Stomach (tissue), 8 donors: ENCODE measurements at regions not wholly inside any gene's neighbourhood (a gene's known extent, or its start where the extent isn't known, plus 50 kb on each side); places are given as distances from the start of the nearest gene placed in this dataset.

Experiments
- DNase-seq, 2 donors: peaks; one replicate each; pipeline versions ENCODE4 v3.0.0 to v3.0.0-alpha.2; 2013 to 2019
- H3K27ac ChIP-seq, 5 donors: fragments of 200-600 bp in 4 of 5; sonication (generic) in 4 of 5; one replicate each; pipeline ENCODE4 v1.5.1; 2013 to 2019; ENCODE audit warnings: mild to moderate bottlenecking in 1 of 5, moderate library complexity in 1 of 5
- H3K27me3 ChIP-seq, 3 donors: fragments of 200-600 bp; sonication (generic); one replicate each; pipeline ENCODE4 v1.5.1; 2017 to 2019; ENCODE audit warnings: mixed run types in 1 of 3
- H3K36me3 ChIP-seq, 4 donors: fragments of 200-600 bp; sonication (generic); 1 replicate in 3 of 4; 2 replicates in 1 of 4; pipeline ENCODE4 v1.5.1; 2016 to 2019
- H3K4me1 ChIP-seq, 4 donors: fragments of 200-600 bp; sonication (generic); one replicate each; pipeline ENCODE4 v1.5.1; 2016 to 2019
- H3K4me3 ChIP-seq, 4 donors: fragments of 200-600 bp; sonication (generic) in 3 of 4; one replicate each; pipeline ENCODE4 v1.5.1; 2016 to 2019; ENCODE audit warnings: mild to moderate bottlenecking in 1 of 4
- H3K9me3 ChIP-seq, 4 donors: fragments of 200-600 bp; sonication (generic); one replicate each; pipeline ENCODE4 v1.5.1; 2016 to 2019
- EP300 ChIP-seq: sonication (generic); formaldehyde crosslinking; IDR thresholded peaks from one replicate; pipeline ENCODE4 v1.6.1; 2017; ENCODE audit warnings: antibody characterized with exemption
- POLR2A ChIP-seq, 4 donors: fragments of 450-650 bp; IDR thresholded peaks; one replicate each; pipeline ENCODE4 v1.6.1; 2016; ENCODE audit warnings: antibody characterized with exemption in 4 of 4, control low read depth in 2 of 4, mild to moderate bottlenecking in 1 of 4, moderate library complexity in 1 of 4
- POLR2AphosphoS5 ChIP-seq, 3 donors: sonication (generic); formaldehyde crosslinking; IDR thresholded peaks; one replicate each; pipeline ENCODE4 v1.6.1; 2016; ENCODE audit warnings: antibody characterized with exemption in 3 of 3
- WGBS, 5 donors: extraction: QIAGEN DNeasy Blood & Tissue Kit in 3 of 5; methylation state at CpG; one replicate each; pipeline versions ENCODE4 v1.1.5 to v1.1.7; 2013 to 2018; 5-methylcytosine and 5-hydroxymethylcytosine counted together
- intact Hi-C: fragments of 100-400 bp; cut with DNase I; formaldehyde crosslinking; loops from one replicate; pipeline ENCODE4 v1.15.1; 2023; ENCODE audit warnings: low total_unique reads
- TF ChIP-seq, protein P1 (sequence below), 7 experiments: fragments of 450-650 bp in 4 of 7; fragments of 200-600 bp in 3 of 7; sonication (generic) in 3 of 7; IDR thresholded peaks; one replicate each; pipeline ENCODE4 v1.5.1; 2016 to 2019; ENCODE audit warnings: antibody characterized with exemption in 7 of 7, control low read depth in 2 of 7, mild to moderate bottlenecking in 1 of 7
- donor health status: healthy with polysubstance abuse.
- donor health status: Bipolar disorder and iron deficiency.
- donor health status: healthy.

- no peaks in the 10 kb centered on the region for H3K9me3 ChIP-seq
- peaks cover 0 to 25% (median 14%) of the 10 kb centered on the region in 4 donors for H3K36me3 ChIP-seq
- H3K4me3 ChIP-seq: no peak overlapping the region
- H3K27me3 ChIP-seq: no peaks in the 10 kb centered on the region
- 90 to 96% (median 94%) methylated on average over 3 of the region's 3 CpGs for WGBS, 5 donors
- H3K4me1 ChIP-seq: peaks cover 6 to 34% (median 26%) of the 10 kb centered on the region in 4 donors
- TF ChIP-seq, protein P1, sequence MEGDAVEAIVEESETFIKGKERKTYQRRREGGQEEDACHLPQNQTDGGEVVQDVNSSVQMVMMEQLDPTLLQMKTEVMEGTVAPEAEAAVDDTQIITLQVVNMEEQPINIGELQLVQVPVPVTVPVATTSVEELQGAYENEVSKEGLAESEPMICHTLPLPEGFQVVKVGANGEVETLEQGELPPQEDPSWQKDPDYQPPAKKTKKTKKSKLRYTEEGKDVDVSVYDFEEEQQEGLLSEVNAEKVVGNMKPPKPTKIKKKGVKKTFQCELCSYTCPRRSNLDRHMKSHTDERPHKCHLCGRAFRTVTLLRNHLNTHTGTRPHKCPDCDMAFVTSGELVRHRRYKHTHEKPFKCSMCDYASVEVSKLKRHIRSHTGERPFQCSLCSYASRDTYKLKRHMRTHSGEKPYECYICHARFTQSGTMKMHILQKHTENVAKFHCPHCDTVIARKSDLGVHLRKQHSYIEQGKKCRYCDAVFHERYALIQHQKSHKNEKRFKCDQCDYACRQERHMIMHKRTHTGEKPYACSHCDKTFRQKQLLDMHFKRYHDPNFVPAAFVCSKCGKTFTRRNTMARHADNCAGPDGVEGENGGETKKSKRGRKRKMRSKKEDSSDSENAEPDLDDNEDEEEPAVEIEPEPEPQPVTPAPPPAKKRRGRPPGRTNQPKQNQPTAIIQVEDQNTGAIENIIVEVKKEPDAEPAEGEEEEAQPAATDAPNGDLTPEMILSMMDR (IDR thresholded peaks at IDR 0.05): no peak
- TF ChIP-seq POLR2A (IDR thresholded peaks at IDR 0.05) (no peak), POLR2AphosphoS5 (IDR thresholded peaks at IDR 0.05) (no peak), EP300 (no peak)
- intact Hi-C loops: no loop called here
- no peak overlapping the region for H3K27ac ChIP-seq
- DNase-seq: no peak
Observed at GRCh38 chr14:95458906-95459305, 57.5 kb downstream of the SYNE3 start.

DNA sequence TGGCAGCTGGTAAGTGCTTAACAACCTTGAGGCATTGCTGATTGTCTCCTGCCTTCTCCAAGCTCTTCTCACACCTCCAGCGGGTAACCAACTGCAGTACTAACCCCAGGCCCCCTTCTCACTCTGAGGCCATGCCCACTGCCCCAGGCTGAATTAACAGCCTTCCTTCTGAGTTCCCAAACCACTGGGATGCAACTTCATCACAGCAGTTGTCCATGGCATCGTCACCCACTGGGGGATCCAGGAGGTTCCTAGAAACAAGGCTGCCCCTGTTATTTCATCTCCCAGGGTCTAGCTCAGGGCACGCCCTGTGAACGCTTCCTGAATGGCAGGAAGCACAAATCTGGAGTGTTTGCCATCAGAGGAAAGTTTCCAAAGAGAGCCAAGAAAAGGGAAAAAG lies 58.0 kb downstream of the SYNE3 start:
- intact Hi-C loops: no loop called here
- Histone ChIP-seq H3K9me3 (no peaks in the 10 kb centered on the region), H3K4me1 (peaks cover 3 to 29% (median 22%) of the 10 kb centered on the region in 4 donors), H3K4me3 (no peak overlapping the region), H3K27ac (no peak overlapping the region), H3K27me3 (no peaks in the 10 kb centered on the region), H3K36me3 (peaks cover 0 to 25% (median 18%) of the 10 kb centered on the region in 4 donors)
- TF ChIP-seq, protein P1 (IDR thresholded peaks at IDR 0.05): no peak
- no peak for TF ChIP-seq POLR2A (IDR thresholded peaks at IDR 0.05)
- TF ChIP-seq POLR2AphosphoS5 (IDR thresholded peaks at IDR 0.05): no peak
- TF ChIP-seq EP300: no peak
- WGBS, 5 donors: 70 to 93% (median 86%) methylated on average over 4 of the region's 4 CpGs
- DNase-seq: no peak

DNA sequence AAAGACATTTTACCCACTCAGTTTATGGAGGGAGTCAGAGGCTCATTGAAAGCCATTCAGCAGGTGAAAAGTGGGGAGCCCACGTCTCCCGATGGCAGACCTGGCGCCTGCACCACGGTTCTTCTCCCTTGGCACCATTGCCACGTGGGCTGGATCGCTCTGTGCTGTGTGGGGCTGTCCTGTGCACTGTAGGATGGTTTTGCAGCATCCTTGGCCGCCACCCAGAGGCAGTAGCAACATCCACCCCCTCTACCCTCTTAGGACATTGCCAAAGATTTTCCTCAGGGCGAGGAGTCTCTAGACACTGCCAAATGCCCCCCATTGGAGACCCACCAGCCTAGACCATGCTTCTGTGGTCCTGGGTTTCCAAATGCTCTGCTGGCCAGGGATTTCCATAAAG lies 60.2 kb downstream of the SYNE3 start:
- DNase-seq: no peak
- H3K4me1 ChIP-seq: peaks cover 0 to 15% (median 11%) of the 10 kb centered on the region in 4 donors
- no peaks in the 10 kb centered on the region for H3K9me3 ChIP-seq
- peaks cover 6 to 39% (median 33%) of the 10 kb centered on the region in 4 donors for H3K36me3 ChIP-seq
- H3K4me3 ChIP-seq: no peak overlapping the region
- no peaks in the 10 kb centered on the region for H3K27me3 ChIP-seq
- no peak overlapping the region for H3K27ac ChIP-seq
- WGBS, 5 donors: 86 to 95% (median 93%) methylated on average over 8 of the region's 8 CpGs
- intact Hi-C loops: no loop called here
- TF ChIP-seq, protein P1 (IDR thresholded peaks at IDR 0.05): no peak
- TF ChIP-seq POLR2AphosphoS5 (IDR thresholded peaks at IDR 0.05) (no peak), EP300 (no peak), POLR2A (IDR thresholded peaks at IDR 0.05) (no peak)

DNA sequence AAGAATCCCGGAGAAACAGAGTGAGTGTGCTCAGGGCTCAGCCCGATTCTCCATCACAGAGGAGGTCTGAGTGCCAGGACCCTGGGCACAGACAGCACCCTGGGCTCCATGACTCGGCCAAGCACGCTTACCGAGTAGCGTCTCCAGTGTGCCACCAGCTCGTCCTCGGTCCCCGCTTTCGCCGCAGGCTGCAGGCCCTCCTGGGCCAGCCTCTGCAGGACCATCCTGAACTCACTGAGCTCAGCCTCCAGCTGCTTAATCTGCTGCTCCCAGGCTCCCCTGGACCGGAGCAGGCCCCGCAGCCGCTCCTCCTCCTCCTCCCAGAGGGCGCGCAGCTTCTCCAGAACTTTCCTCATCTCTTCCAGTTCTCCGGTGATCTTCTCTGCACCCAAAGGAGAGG lies 61.2 kb downstream of the SYNE3 start:
- no peaks in the 10 kb centered on the region for H3K27me3 ChIP-seq
- no peak for TF ChIP-seq POLR2A (IDR thresholded peaks at IDR 0.05)
- TF ChIP-seq, protein P1 (IDR thresholded peaks at IDR 0.05): no peak
- TF ChIP-seq POLR2AphosphoS5 (IDR thresholded peaks at IDR 0.05): no peak
- no peak for TF ChIP-seq EP300
- no peak overlapping the region for H3K4me3 ChIP-seq
- no peaks in the 10 kb centered on the region for H3K9me3 ChIP-seq
- peaks cover 8 to 50% (median 40%) of the 10 kb centered on the region in 4 donors for H3K36me3 ChIP-seq
- DNase-seq: no peak
- no peak overlapping the region for H3K27ac ChIP-seq
- peaks cover 0 to 4% (median 2%) of the 10 kb centered on the region in 4 donors for H3K4me1 ChIP-seq
- WGBS, 5 donors: 96 to 99% (median 97%) methylated on average over 17 of the region's 17 CpGs
- intact Hi-C loops: no loop called here
